ENCODE measurements at regions not wholly inside any gene's neighbourhood (a gene's known extent, or its start where the extent isn't known, plus 50 kb on each side); places are given as distances from the start of the nearest gene placed in this dataset.

GRCh38 chr2:128411431-128411830 is 92.8 kb upstream of the HS6ST1 start:
- H3K4me2 ChIP-seq (ENCODE audit: low read length): no peak overlapping the region
- H3K9ac ChIP-seq: no peak overlapping the region
- H3K36me3 ChIP-seq (ENCODE audit: control insufficient read depth, insufficient read depth, low read length): no peaks in the 10 kb centered on the region
- no peak overlapping the region for H3K27ac ChIP-seq
- H3K4me3 ChIP-seq (ENCODE audit: low read depth, low read length): no peak overlapping the region
- H3K79me2 ChIP-seq: no peaks in the 10 kb centered on the region
- no peaks in the 10 kb centered on the region for H3K4me1 ChIP-seq
- TF ChIP-seq CTCF (IDR thresholded peaks at IDR 0.05): no peak
- H3K9me3 ChIP-seq (ENCODE audit: control insufficient read depth, low read length): no peaks in the 10 kb centered on the region
- H2AFZ ChIP-seq: no peak overlapping the region
- no peaks in the 10 kb centered on the region for H3K27me3 ChIP-seq (ENCODE audit: control insufficient read depth, insufficient read depth, low read length)

GRCh38 chr2:128412181-128412871 is 93.7 kb upstream of the HS6ST1 start:
- H3K4me1 ChIP-seq: no peaks in the 10 kb centered on the region
- TF ChIP-seq CTCF (IDR thresholded peaks at IDR 0.05): no peak
- H2AFZ ChIP-seq: no peak overlapping the region
- no peak overlapping the region for H3K4me3 ChIP-seq (ENCODE audit: low read depth, low read length)
- no peaks in the 10 kb centered on the region for H3K36me3 ChIP-seq (ENCODE audit: control insufficient read depth, insufficient read depth, low read length)
- no peak overlapping the region for H3K9ac ChIP-seq
- no peak overlapping the region for H3K4me2 ChIP-seq (ENCODE audit: low read length)
- no peak overlapping the region for H3K27ac ChIP-seq
- H3K79me2 ChIP-seq: no peaks in the 10 kb centered on the region
- no peaks in the 10 kb centered on the region for H3K9me3 ChIP-seq (ENCODE audit: control insufficient read depth, low read length)
- H3K27me3 ChIP-seq (ENCODE audit: control insufficient read depth, insufficient read depth, low read length): no peaks in the 10 kb centered on the region

- H3K9me3 ChIP-seq (ENCODE audit: control insufficient read depth, low read length): no peaks in the 10 kb centered on the region
- no peak overlapping the region for H3K4me2 ChIP-seq (ENCODE audit: low read length)
- no peaks in the 10 kb centered on the region for H3K79me2 ChIP-seq
- H3K27me3 ChIP-seq (ENCODE audit: control insufficient read depth, insufficient read depth, low read length): no peaks in the 10 kb centered on the region
- H3K4me3 ChIP-seq (ENCODE audit: low read depth, low read length): no peak overlapping the region
- no peak overlapping the region for H3K27ac ChIP-seq
- no peaks in the 10 kb centered on the region for H3K4me1 ChIP-seq
- TF ChIP-seq CTCF (IDR thresholded peaks at IDR 0.05): no peak
- H2AFZ ChIP-seq: no peak overlapping the region
- H3K36me3 ChIP-seq (ENCODE audit: control insufficient read depth, insufficient read depth, low read length): no peaks in the 10 kb centered on the region
- H3K9ac ChIP-seq: no peak overlapping the region
Measured at GRCh38 chr2:128413014-128413717, 94.5 kb upstream of the HS6ST1 start.

GRCh38 chr2:128413718-128414341 is 95.2 kb upstream of the HS6ST1 start:
- Histone ChIP-seq H3K36me3 (ENCODE audit: control insufficient read depth, insufficient read depth, low read length) (no peaks in the 10 kb centered on the region), H3K9ac (no peak overlapping the region), H3K4me2 (ENCODE audit: low read length) (no peak overlapping the region), H2AFZ (no peak overlapping the region), H3K9me3 (ENCODE audit: control insufficient read depth, low read length) (no peaks in the 10 kb centered on the region), H3K4me1 (no peaks in the 10 kb centered on the region), H3K27me3 (ENCODE audit: control insufficient read depth, insufficient read depth, low read length) (no peaks in the 10 kb centered on the region), H3K79me2 (no peaks in the 10 kb centered on the region), H3K4me3 (ENCODE audit: low read depth, low read length) (no peak overlapping the region), H3K27ac (no peak overlapping the region)
- TF ChIP-seq CTCF (IDR thresholded peaks at IDR 0.05): no peak

All from parathyroid adenoma (tissue), 2 donors.